ENCODE measurements at regions not wholly inside any gene's neighbourhood (a gene's known extent, or its start where the extent isn't known, plus 50 kb on each side); places are given as distances from the start of the nearest gene placed in this dataset.

- Histone ChIP-seq H3K27me3 (ENCODE audit: insufficient read depth, low read depth, severe bottlenecking) (peaks cover 61% of the 10 kb centered on the region), H3K27ac (no peak overlapping the region), H3K9me3 (ENCODE audit: severe bottlenecking) (no peaks in the 10 kb centered on the region), H3K36me3 (no peaks in the 10 kb centered on the region), H3K4me3 (ENCODE audit: low read depth, low read length) (no peak overlapping the region)
- no peak for DNase-seq
- no peak for TF ChIP-seq CTCF (IDR thresholded peaks at IDR 0.05; ENCODE audit: low read depth, low read length)
Measured at GRCh38 chr1:209397371-209397770, 186.1 kb upstream of the CAMK1G start.

- Histone ChIP-seq H3K4me3 (ENCODE audit: low read depth, low read length) (no peak overlapping the region), H3K36me3 (no peaks in the 10 kb centered on the region), H3K9me3 (ENCODE audit: severe bottlenecking) (no peaks in the 10 kb centered on the region), H3K27me3 (ENCODE audit: insufficient read depth, low read depth, severe bottlenecking) (peaks cover 56% of the 10 kb centered on the region), H3K27ac (no peak overlapping the region)
- DNase-seq: no peak
- no peak for TF ChIP-seq CTCF (IDR thresholded peaks at IDR 0.05; ENCODE audit: low read depth, low read length)
Measured at GRCh38 chr1:209397910-209398309, 185.6 kb upstream of the CAMK1G start.

- no peak for DNase-seq
- H3K9me3 ChIP-seq (ENCODE audit: severe bottlenecking): no peaks in the 10 kb centered on the region
- H3K27ac ChIP-seq: no peak overlapping the region
- no peak for TF ChIP-seq CTCF (IDR thresholded peaks at IDR 0.05; ENCODE audit: low read depth, low read length)
- peaks cover 54% of the 10 kb centered on the region for H3K27me3 ChIP-seq (ENCODE audit: insufficient read depth, low read depth, severe bottlenecking)
- H3K4me3 ChIP-seq (ENCODE audit: low read depth, low read length): no peak overlapping the region
- H3K36me3 ChIP-seq: no peaks in the 10 kb centered on the region
Measured at GRCh38 chr1:209398313-209398991, 185.1 kb upstream of the CAMK1G start.

GRCh38 chr1:209399800-209400199, 183.7 kb upstream of the CAMK1G start:
- no peaks in the 10 kb centered on the region for H3K36me3 ChIP-seq
- H3K27me3 ChIP-seq (ENCODE audit: insufficient read depth, low read depth, severe bottlenecking): peaks cover 65% of the 10 kb centered on the region
- no peak overlapping the region for H3K27ac ChIP-seq
- no peak overlapping the region for H3K4me3 ChIP-seq (ENCODE audit: low read depth, low read length)
- no peak for DNase-seq
- TF ChIP-seq CTCF (IDR thresholded peaks at IDR 0.05; ENCODE audit: low read depth, low read length): no peak
- H3K9me3 ChIP-seq (ENCODE audit: severe bottlenecking): no peaks in the 10 kb centered on the region

- Histone ChIP-seq H3K27ac (no peak overlapping the region), H3K4me3 (ENCODE audit: low read depth, low read length) (no peak overlapping the region), H3K27me3 (ENCODE audit: insufficient read depth, low read depth, severe bottlenecking) (peaks cover 68% of the 10 kb centered on the region), H3K36me3 (no peaks in the 10 kb centered on the region), H3K9me3 (ENCODE audit: severe bottlenecking) (no peaks in the 10 kb centered on the region)
- no peak for TF ChIP-seq CTCF (IDR thresholded peaks at IDR 0.05; ENCODE audit: low read depth, low read length)
- no peak for DNase-seq
Measured at GRCh38 chr1:209400351-209401220, 182.9 kb upstream of the CAMK1G start.

All from WERI-Rb-1 (cell line).